Head of caudate nucleus (tissue), 42 donors: ENCODE measurements at regions not wholly inside any gene's neighbourhood (a gene's known extent, or its start where the extent isn't known, plus 50 kb on each side); places are given as distances from the start of the nearest gene placed in this dataset.

ENCODE experiments used
- DNase-seq, 42 donors: peaks; one replicate each; pipeline versions ENCODE4 v3.0.0 to v3.0.0-alpha.2; 2020 to 2021; ENCODE audit warnings: mixed read lengths in 7 of 42
- intact Hi-C: fragments of 100-400 bp; cut with DNase I; formaldehyde crosslinking; loops from one replicate; pipeline ENCODE4 v1.15.0; 2022

DNA sequence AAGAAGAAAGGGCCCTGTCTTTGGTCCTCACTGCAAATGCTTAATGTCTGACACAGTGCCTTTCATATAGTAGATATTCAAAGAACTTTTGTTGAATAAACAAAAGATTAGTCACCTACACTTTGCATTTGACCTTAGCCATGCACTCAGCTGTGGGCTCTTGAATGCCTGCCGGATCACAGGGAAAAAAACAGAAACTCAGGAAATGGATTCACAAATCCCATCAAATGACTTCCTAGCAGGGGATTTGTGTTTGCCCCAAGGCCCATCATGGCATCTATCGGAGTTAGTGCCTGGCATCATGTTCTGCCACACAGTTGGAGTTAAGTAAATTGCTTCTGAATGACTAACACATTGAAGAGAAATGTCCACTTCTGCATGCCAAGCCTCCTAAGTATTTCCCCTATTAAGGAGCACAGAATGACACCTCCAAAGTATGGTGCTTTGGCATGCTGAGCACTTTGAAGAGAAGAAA lies 72.3 kb upstream of the DST start:
- intact Hi-C loops: no loop called here
- no peak for DNase-seq

DNA sequence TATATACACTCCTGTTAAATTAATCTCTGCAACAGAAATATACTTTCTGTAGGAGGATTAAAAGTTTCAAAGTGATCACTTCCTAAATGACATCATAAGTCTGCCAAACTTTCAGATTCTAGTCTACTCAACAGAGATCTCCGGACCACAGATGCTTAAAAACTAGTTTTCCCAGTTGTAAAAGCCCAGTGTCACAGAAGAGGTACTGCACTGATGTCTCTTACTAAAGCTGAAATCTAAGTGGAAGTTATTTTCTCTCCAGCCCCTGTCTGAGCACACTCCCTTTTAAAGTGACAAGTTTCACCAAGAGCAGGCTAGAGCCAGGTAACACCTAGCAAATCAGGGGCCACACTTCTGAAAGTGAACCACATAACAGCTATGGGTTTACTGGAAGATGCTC lies 71.6 kb upstream of the DST start:
- DNase-seq: no peak
- intact Hi-C loops: no loop called here

DNA sequence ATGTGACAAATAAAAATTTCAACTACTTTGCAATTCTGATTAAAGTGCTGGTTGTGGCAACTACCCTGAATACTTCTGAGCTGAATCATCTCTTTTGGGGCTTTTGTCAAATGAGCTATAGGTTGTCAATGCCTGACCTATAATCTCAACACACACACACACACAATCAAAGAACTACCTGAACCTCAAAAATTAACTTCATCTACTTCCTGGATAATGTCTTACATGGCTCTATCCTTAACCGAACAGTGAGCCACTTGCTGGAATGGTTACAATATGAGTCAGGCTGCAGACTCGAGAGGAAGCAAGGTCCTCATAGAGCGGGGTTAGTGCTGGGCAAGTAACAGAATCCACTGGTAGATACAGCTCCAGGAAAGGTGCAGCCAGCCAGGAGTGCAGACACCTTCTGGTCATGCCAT lies 70.6 kb upstream of the DST start:
- intact Hi-C loops: no loop called here
- peak in 10 of 42 donors; percentile 18 to 66 (median 30) for DNase-seq

DNA sequence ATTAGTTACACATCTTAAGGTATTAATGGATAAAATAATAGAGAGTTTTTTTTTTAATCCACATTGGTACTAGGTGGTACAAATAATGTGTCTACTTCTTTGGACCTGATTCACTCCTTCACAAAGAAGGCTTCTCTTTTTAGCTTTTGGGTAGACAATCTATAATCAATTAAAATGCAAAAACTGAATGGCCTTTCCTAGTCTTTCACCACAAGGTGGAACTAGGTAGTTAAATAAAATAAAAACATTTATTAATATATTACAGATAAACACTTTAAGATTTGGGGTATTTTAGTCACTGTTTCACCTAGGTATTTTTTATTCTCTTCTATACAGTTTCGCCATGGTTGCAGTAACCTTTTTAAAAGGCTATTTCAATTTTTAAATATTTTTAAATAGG lies 68.3 kb upstream of the DST start:
- intact Hi-C loops: no loop called here

DNA sequence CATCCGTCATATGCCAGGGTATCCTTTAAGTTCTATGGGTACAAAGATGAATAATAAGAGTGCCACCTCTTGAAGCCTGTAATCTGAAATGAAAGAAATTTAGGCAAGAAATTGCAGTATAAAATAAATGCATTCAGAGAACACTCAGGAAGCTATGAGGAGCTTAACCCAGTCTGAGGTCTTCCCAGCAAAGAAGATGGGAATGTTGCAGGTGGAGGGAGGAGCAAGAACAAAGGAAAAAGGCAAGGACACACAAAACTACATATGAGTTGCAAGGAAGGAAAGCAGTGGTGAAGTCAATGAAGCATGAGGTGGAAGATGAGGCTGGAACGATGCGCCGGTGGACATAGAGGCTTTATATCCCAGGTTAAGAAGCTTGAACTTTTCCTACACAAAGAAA lies 67.0 kb upstream of the DST start:
- intact Hi-C loops: loop anchor here (5.0 kb wide), 2 partner anchors 48 to 143 kb away; no protein-coding TSS in a partner anchor
- no peak for DNase-seq

More for the DNA sequence above, 68.3 kb upstream of the DST start:
- no peak for DNase-seq

DNA sequence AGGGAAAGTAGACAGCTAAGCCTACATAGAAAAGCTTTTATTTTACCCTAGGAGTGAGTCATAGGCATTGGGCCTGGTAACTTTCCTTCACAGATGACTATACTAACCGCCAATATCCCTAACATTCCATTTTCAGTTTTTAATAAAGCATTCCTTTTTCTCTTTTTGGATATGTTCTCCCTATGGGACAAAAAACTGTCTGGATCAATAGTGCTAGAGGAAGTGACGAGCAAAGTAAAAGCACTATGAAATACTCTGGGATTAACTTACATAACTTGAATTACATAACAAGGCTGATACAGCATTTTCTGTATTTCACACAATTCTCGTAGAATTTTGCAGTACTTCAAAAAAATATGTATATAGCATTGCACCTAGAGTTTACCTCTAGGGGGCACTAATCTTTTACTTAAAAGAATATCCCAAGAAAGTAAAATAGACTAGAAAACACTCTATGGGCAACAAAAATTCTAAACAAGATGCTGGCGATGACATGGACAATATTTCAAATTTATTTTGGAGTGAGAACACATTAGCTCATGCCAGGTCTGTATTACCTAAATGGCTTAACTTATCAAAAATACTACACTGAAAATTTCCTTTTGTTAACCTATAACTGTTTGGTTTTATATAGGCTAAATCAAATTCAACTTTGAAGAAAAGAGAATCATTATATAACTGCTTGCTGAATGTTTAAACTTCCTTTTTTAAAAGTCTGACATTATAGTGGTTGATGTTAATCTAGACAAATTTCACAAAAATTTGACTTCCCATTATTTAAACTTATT lies 66.3 kb upstream of the DST start:
- DNase-seq: no peak

DNA sequence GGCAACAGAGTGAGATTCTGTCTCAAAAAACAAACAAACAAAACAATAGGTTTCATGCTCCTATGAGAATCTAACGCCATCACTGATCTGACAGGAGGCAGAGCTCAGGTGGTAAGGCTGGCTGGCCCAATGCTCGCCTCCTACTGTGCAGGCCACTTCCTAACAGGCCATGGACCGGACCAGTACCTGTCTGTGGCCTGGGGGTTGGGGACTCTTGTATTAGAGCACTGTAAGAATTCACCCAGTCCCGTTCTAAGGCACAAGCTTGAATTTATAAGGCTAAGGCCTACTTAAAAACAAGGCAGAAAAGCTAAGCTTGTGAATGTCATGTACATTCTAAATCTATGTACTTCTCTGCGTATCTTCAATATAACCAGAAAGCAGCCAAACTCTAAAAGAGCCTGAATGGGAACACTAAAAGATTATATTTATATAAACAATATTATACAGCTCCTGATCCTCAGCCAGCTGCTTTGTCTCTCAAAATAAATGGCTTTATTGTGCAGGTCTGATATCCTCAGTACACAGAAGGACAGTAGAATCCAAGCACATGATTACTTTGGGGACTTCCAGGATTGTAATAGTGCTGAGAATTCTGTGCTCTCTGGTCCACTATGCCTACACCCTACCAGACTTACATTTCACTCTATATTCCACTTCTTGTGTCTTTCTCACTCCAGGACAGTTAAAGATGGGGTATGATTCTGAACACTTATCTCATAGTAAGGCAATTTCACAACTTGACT lies 64.5 kb upstream of the DST start:
- intact Hi-C loops: loop anchor here (5.0 kb wide), 2 partner anchors 50 to 145 kb away; no protein-coding TSS in a partner anchor
- DNase-seq: peak in 2 of 42 donors; percentile 36 to 38

More for the DNA sequence above, 66.3 kb upstream of the DST start:
- intact Hi-C loops: loop anchor here (5.0 kb wide), 2 partner anchors 48 to 143 kb away; no protein-coding TSS in a partner anchor

DNA sequence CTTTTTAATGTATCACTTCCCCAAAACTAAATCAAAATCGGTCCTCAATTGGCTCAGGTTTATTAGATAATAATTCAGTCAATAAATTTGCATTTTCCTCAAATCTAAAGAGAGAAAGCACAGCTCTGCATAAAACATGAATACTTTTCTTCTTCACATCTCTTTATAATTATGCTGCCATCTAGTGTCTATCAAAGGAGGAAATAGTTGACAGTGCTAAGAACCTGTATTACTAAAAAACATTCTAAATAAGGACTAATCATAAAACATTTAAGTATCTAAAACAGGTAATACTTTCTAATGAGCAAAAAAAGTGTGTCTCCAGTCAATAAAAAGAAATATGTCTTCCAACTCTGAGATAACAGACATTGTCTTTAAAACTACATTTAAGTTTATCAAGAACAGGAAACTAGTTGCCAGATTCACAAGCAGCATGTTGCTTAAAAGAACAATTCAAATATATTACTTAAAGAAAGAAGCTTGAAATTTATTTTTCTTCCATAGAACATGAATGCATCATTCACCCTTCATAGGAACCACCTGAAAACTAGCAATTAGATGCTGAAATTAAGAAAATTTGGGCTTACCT lies 56.5 kb upstream of the DST start:
- DNase-seq: no peak
- intact Hi-C loops: loop anchor here (5.0 kb wide), 1 partner anchor 62 kb away; no protein-coding TSS in a partner anchor

DNA sequence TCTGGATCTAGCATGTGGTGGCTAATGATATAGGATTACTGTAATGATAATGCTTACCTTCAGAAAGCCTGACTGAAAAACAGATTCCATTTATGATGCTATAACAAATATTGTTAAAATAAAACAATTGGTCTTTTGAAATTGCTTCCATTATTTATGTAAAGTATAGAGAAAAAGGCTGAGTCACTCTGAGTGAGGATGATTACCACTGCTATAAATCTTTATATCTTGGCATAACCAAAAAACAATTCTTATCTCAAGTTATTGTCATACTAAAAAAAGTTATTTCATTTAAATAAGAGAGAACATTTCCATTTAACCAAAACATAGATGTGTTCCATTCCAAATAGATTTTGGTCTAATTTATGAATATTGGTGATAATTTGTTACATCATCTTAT lies 53.0 kb upstream of the DST start:
- DNase-seq: no peak
- intact Hi-C loops: loop anchor here (5.0 kb wide), 1 partner anchor 58 kb away; no protein-coding TSS in a partner anchor

DNA sequence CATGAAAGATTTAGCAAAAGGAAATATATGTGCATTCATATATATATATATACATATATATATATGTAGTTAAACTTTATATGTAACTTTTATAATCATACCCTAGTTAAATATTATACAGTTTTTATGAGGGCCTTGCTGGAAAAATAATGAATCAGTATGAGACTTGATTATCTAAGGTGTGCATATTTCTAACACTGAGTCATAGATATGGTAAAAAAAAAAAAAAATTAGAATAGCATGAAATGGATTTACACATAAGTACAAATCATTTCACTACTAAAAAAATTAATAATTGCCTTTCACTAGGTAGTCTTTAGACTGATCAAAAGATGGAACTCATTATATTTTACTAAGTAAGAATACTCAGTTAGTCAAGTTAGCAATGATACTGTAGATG lies 51.3 kb upstream of the DST start:
- no peak for DNase-seq
- intact Hi-C loops: no loop called here

DNA sequence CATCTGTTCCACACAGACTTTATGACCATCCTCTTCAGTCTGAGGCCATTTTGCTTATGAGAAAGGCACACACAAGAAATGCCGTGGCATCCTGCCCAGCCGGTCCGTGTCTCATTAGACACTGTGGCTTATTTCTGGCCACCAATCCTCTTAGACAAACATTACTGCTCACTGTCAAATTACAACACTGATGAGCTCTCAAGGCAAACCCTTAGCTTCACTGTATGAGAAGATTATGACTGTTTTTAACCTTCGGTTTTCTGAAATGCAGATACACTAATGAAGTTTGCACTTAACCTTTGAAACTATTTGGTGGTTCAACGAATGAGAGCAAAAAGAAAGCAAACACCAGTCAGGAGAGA lies 50.5 kb upstream of the DST start:
- DNase-seq: peak in 41 of 42 donors; percentile 54 to 92 (median 78)
- intact Hi-C loops: no loop called here

DNA sequence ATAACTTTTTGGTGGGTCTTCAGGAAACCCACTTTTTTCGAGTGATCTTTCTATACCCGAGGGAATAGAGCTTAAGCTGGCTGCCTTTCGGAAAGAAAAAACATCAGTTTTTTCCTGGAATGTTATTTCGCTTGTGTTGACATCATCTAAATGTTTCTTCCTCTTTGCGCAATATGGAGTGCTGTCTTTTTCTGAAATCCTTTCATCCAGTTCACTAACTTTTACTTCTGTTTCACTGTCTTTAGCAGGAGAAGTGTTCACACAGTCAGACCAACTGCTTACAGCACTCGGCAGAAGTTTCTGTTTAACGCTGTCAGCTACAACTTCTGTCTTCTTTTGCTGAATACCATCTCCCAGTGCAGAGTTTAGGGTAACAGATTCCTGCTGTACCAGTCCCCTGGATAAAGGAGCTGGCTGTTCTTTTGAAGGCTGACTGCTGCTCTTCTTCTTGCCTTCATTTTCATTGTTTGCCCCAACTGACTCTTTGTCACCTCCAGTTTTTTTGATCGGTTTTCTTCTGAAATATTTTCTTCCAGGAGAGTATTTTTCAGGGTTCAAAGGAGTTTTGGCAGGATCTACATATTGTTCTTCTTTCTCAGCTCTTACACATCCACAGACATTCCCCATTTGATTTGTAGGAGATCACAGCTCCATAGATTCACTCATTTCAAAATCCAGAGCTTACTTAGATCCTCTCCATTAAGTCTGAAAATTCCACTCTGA lies 50.0 kb upstream of the DST start:
- intact Hi-C loops: no loop called here
- DNase-seq: peak in 7 of 42 donors; percentile 25 to 60 (median 41)
